Adipocyte (in vitro differentiated cells): ENCODE measurements at regions not wholly inside any gene's neighbourhood (a gene's known extent, or its start where the extent isn't known, plus 50 kb on each side); places are given as distances from the start of the nearest gene placed in this dataset.
"Not testable (repeated sequence)": the region's sequence is repeated elsewhere in the genome, so short reads cannot be mapped to it uniquely, and the experiment has no call there.

ENCODE experiments used
- DNase-seq: peaks from one replicate; pipeline ENCODE4 v3.0.0-alpha.2; 2015; ENCODE audit warnings: low read depth
- H3K27me3 ChIP-seq: replicated peaks from 2 replicates; pipeline ENCODE4 v1.7.0; 2013; ENCODE audit warnings: mild to moderate bottlenecking, low read length, moderate library complexity; ENCODE audit not compliant: control insufficient read depth, insufficient read depth
- H3K36me3 ChIP-seq: 2 replicates; pipeline ENCODE4 v1.7.0; 2013; ENCODE audit warnings: low read length, mild to moderate bottlenecking, moderate library complexity; ENCODE audit not compliant: control insufficient read depth, insufficient read depth, severe bottlenecking
- H3K4me1 ChIP-seq: 2 replicates; pipeline ENCODE4 v1.7.0; 2013; ENCODE audit warnings: mild to moderate bottlenecking, low read length, moderate library complexity; ENCODE audit not compliant: control insufficient read depth, insufficient read depth
- H3K4me3 ChIP-seq: 2 replicates; pipeline ENCODE4 v1.7.0; 2013; ENCODE audit warnings: mild to moderate bottlenecking, low read length, moderate library complexity
- H3K9ac ChIP-seq: 2 replicates; pipeline ENCODE4 v1.7.0; 2013; ENCODE audit warnings: mild to moderate bottlenecking, low read length, moderate library complexity
- H3K9me3 ChIP-seq: 2 replicates; pipeline ENCODE4 v1.7.0; 2013; ENCODE audit warnings: mild to moderate bottlenecking, low read length, moderate library complexity; ENCODE audit not compliant: control insufficient read depth

- H3K27me3 ChIP-seq, H3K4me1 ChIP-seq, DNase-seq: not testable (repeated sequence)
Measured at GRCh38 chr2:89106369-89107019, 415.0 kb downstream of the RPIA start.

DNA sequence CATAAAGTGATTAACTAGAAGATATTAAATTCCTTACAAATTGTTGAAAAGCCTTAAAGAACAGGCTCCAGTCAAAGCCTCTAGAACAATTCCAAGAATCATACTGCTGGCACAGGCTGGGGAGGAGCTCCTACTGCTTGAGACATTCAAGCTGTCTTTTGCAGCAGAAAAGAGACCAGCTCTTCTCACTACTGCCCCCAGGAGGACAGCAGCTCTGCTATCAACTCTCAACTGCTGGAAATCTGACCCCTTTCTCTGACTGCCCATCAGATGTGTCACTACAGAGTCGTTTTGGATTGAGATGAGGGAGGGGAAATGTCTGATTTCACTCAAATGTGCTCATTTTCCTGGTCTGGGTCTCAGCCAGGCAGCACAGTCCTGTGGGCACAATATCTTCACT is 421.0 kb downstream of the RPIA start:
- H3K4me3 ChIP-seq, H3K36me3 ChIP-seq, H3K27me3 ChIP-seq, H3K9me3 ChIP-seq, H3K9ac ChIP-seq, H3K4me1 ChIP-seq, DNase-seq: not testable (repeated sequence)

More at GRCh38 chr2:89106369-89107019, 415.0 kb downstream of the RPIA start:
- H3K9ac ChIP-seq, H3K9me3 ChIP-seq, H3K36me3 ChIP-seq, H3K4me3 ChIP-seq: not testable (repeated sequence)

- not testable (repeated sequence) for H3K4me1 ChIP-seq, H3K36me3 ChIP-seq, H3K27me3 ChIP-seq, H3K9me3 ChIP-seq, H3K4me3 ChIP-seq, H3K9ac ChIP-seq, DNase-seq
Measured at GRCh38 chr2:89113286-89113685, 421.8 kb downstream of the RPIA start.

DNA sequence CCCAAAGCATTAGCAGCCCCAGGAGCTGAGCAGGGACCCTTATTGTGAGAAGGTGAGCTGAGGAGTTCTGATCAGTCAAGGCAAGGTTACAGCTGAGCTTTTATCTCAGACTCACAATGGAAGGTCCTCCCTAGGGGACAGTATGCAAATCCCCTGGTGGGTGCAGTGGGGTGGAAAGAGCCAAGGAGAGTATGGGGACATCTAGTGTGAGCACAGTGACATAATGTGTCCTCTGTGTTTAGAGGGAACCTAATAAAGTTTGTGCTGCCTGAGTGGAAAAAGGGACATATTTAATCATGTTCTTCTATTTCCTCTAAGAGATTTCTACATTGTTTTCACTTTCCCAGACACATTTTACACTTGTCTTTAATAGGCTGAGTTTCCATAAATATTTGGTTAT is 438.0 kb downstream of the RPIA start:
- not testable (repeated sequence) for DNase-seq, H3K4me1 ChIP-seq, H3K4me3 ChIP-seq, H3K9ac ChIP-seq, H3K36me3 ChIP-seq, H3K27me3 ChIP-seq, H3K9me3 ChIP-seq

- not testable (repeated sequence) for H3K9ac ChIP-seq, H3K4me3 ChIP-seq, H3K4me1 ChIP-seq, H3K36me3 ChIP-seq, H3K9me3 ChIP-seq, DNase-seq, H3K27me3 ChIP-seq
Measured at GRCh38 chr2:89130665-89131308, 439.3 kb downstream of the RPIA start.

- not testable (repeated sequence) for H3K9ac ChIP-seq, H3K4me1 ChIP-seq, H3K9me3 ChIP-seq, H3K27me3 ChIP-seq, H3K36me3 ChIP-seq, DNase-seq, H3K4me3 ChIP-seq
Measured at GRCh38 chr2:89142959-89143358, 451.5 kb downstream of the RPIA start.

DNA sequence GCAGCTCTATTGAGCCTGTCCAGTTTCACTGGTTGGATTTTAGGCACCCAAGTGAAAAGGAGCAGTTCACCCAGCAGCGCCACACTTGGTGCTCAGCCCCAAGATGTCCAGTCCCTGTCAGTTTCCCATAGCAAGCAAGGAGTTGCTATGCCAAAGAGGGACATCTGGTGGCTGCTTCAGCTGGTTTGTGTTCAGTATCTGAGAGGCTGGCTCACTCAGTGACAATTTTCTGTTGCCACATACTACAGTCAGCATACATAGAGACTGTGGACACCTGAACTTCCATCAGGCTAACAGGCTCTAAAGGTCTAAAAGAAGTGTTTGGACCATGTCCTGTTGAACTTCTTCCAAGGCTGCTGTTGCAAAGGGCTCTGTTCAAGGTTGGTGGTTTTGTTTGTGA is 453.9 kb downstream of the RPIA start:
- not testable (repeated sequence) for H3K4me3 ChIP-seq, H3K36me3 ChIP-seq, H3K9ac ChIP-seq, H3K4me1 ChIP-seq, DNase-seq, H3K9me3 ChIP-seq, H3K27me3 ChIP-seq

DNA sequence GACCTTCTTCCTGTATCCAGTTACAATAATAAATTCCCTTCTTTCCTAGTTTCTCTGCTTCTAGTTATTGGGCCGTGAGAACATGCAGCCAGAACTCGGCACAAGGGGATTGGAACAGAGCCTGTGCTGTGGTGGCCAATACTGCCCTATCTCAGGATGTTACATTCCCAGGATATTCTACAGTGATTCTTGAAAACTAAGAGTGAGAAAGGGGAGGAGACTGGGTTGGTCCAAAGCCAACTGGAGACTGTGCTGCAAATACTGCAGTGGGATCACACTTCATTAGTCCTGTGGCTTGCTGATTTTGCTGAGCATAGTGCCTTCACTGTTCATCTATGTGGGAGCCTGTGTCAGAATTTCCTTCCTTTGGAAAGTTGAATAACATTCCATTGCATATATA is 456.8 kb downstream of the RPIA start:
- not testable (repeated sequence) for H3K9ac ChIP-seq, H3K4me1 ChIP-seq, H3K4me3 ChIP-seq, H3K9me3 ChIP-seq, H3K27me3 ChIP-seq, DNase-seq, H3K36me3 ChIP-seq

- H3K9ac ChIP-seq, H3K36me3 ChIP-seq, H3K4me3 ChIP-seq, H3K9me3 ChIP-seq, DNase-seq, H3K4me1 ChIP-seq, H3K27me3 ChIP-seq: not testable (repeated sequence)
Measured at GRCh38 chr2:89151699-89152098, 460.2 kb downstream of the RPIA start.

GRCh38 chr2:89152501-89152900 is 461.0 kb downstream of the RPIA start:
- not testable (repeated sequence) for DNase-seq, H3K27me3 ChIP-seq, H3K36me3 ChIP-seq, H3K4me1 ChIP-seq, H3K4me3 ChIP-seq, H3K9me3 ChIP-seq, H3K9ac ChIP-seq

- DNase-seq, H3K4me3 ChIP-seq, H3K9ac ChIP-seq, H3K27me3 ChIP-seq, H3K9me3 ChIP-seq, H3K4me1 ChIP-seq, H3K36me3 ChIP-seq: not testable (repeated sequence)
Measured at GRCh38 chr2:89153210-89153609, 461.7 kb downstream of the RPIA start.

GRCh38 chr2:89154247-89154682 is 462.8 kb downstream of the RPIA start:
- H3K9ac ChIP-seq, H3K27me3 ChIP-seq, H3K4me3 ChIP-seq, H3K36me3 ChIP-seq, H3K9me3 ChIP-seq, DNase-seq, H3K4me1 ChIP-seq: not testable (repeated sequence)
